ENCODE measurements at regions not wholly inside any gene's neighbourhood (a gene's known extent, or its start where the extent isn't known, plus 50 kb on each side); places are given as distances from the start of the nearest gene placed in this dataset.

DNA sequence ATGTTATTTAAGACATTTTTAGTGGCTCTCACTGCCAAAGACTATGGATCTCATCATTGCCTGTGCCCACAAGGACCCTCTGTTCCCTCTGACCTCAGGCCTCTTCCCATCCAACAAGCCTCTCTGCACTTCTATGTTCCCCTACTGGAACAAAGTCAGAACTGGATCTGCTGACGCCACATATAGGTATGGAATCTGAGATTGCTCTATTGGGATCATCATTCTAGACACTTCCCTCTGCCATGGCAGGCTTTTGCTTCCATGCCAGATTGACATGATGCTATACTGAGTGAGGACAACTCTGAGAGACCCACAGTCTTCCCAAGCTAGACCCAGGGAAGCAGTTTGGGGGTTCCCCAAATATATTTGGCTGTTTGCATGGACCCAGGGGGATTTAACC lies 76.0 kb upstream of the ZNF648 start:
- no peak for ATAC-seq (ENCODE audit: low read depth)

DNA sequence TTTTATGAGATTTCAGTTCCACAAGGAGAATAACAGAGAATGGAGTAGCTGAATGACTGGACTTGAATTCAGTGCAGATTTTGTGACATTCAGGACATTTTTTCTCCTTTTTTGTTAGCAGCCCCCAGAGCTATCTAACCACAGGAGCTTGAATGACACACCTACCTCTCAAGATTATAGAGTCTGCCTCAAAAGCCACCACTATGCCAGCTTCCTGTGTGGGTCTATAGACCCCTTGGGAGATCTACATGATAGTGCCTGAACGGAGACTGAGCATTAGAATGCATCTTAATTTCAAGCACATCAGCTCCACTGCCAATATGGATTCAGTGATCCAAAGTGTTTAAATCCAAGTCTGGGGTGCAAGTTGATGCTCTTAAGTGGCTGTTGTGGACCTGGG lies 74.4 kb upstream of the ZNF648 start:
- no peaks in the 10 kb centered on the region for H3K4me1 ChIP-seq (ENCODE audit: control insufficient read depth in 2 of 2, insufficient read depth in 2 of 2, low read length in 2 of 2)
- ChIA-PET POLR2A (no interaction called here), CTCF (interaction anchor here (1.3 kb wide), 1 partner anchor 9 kb away, joined by 4 read pairs; no protein-coding TSS in a partner anchor)
- Mint-ChIP-seq H3K4me1 (no peaks in the 10 kb centered on the region), H3K4me3 (no peak overlapping the region), H3K9me3 (ENCODE audit: insufficient read depth) (peaks cover 13% of the 10 kb centered on the region), H3K27ac (no peak overlapping the region), H3K27me3 (peaks cover 6% of the 10 kb centered on the region)
- H3K27ac ChIP-seq (ENCODE audit: low read length in 2 of 2), result no peak overlapping the region
- H3K9ac ChIP-seq (ENCODE audit: low read length), result no peak overlapping the region
- H3K4me2 ChIP-seq (replicated peaks; ENCODE audit: low read depth, low read length, poor library complexity, severe bottlenecking), result no peak overlapping the region
- H3K9me3 ChIP-seq (ENCODE audit: control extremely low read depth in 1 of 3, control insufficient read depth in 2 of 3, insufficient read depth in 1 of 3, low read length in 2 of 3), result peaks cover 0 to 10% (median 10%) of the 10 kb centered on the region in 3 donors
- no peaks in the 10 kb centered on the region for H3K36me3 ChIP-seq (replicated peaks in 1 of 2; ENCODE audit: control extremely low read depth in 1 of 2, control insufficient read depth in 1 of 2, extremely low read depth in 1 of 2, insufficient read depth in 2 of 2, low read length in 1 of 2)
- H2AFZ ChIP-seq (ENCODE audit: insufficient read depth, low read depth, low read length, poor library complexity, severe bottlenecking), result no peak overlapping the region
- no peak overlapping the region for H3K4me3 ChIP-seq (ENCODE audit: control extremely low read depth in 1 of 5, extremely low read depth in 1 of 5, insufficient read depth in 1 of 5, low read depth in 2 of 5, low read length in 4 of 5)
- DNase-seq (no peak), ATAC-seq (ENCODE audit: low read depth) (no peak)
- no peaks in the 10 kb centered on the region for H3K79me2 ChIP-seq (ENCODE audit: control insufficient read depth, insufficient read depth, low read length)
- no peaks in the 10 kb centered on the region for H4K20me1 ChIP-seq (ENCODE audit: control insufficient read depth, insufficient read depth, low read length, poor library complexity, severe bottlenecking)
- no peak for TF ChIP-seq CTCF (IDR thresholded peaks at IDR 0.05)
- no peak for TF ChIP-seq EZH2 (IDR thresholded peaks at IDR 0.05; ENCODE audit: borderline replicate concordance, insufficient read depth, low read depth, low read length, poor library complexity, severe bottlenecking)
- intact Hi-C loops (cut with micrococcal nuclease), result no loop called here
- no peaks in the 10 kb centered on the region for H3K27me3 ChIP-seq (replicated peaks in 1 of 4; ENCODE audit: control extremely low read depth in 1 of 4, control insufficient read depth in 3 of 4, insufficient read depth in 4 of 4, low read length in 3 of 4)
- 20% methylated on average over 1 of the region's 1 CpG for WGBS (ENCODE audit: insufficient coverage)

More for the DNA sequence above, 76.0 kb upstream of the ZNF648 start:
- CTCF ChIA-PET, result interaction anchor here (1.3 to 10.0 kb wide), 2 partner anchors 8 to 259 kb away, joined by 4 to 378 read pairs; partner anchors contain the start of genes GLUL and TEDDM1
- intact Hi-C loops (cut with micrococcal nuclease), result no loop called here
- Mint-ChIP-seq H3K27ac (no peak overlapping the region), H3K4me3 (no peak overlapping the region), H3K27me3 (peaks cover 15% of the 10 kb centered on the region), H3K9me3 (ENCODE audit: insufficient read depth) (peaks cover 13% of the 10 kb centered on the region), H3K4me1 (no peaks in the 10 kb centered on the region)
- no peak overlapping the region for H2AFZ ChIP-seq (ENCODE audit: insufficient read depth, low read depth, low read length, poor library complexity, severe bottlenecking)
- no peak overlapping the region for H3K9ac ChIP-seq (ENCODE audit: low read length)
- H3K9me3 ChIP-seq (ENCODE audit: control extremely low read depth in 1 of 3, control insufficient read depth in 2 of 3, insufficient read depth in 1 of 3, low read length in 2 of 3), result peaks cover 0 to 10% (median 10%) of the 10 kb centered on the region in 3 donors
- no peak overlapping the region for H3K4me3 ChIP-seq (ENCODE audit: control extremely low read depth in 1 of 5, extremely low read depth in 1 of 5, insufficient read depth in 1 of 5, low read depth in 2 of 5, low read length in 4 of 5)
- TF ChIP-seq EZH2 (IDR thresholded peaks at IDR 0.05; ENCODE audit: borderline replicate concordance, insufficient read depth, low read depth, low read length, poor library complexity, severe bottlenecking) (no peak), CTCF (IDR thresholded peaks at IDR 0.05) (no peak)
- DNase-seq, result no peak
- peaks cover 0 to 3% (median 0%) of the 10 kb centered on the region in 4 experiments for H3K27me3 ChIP-seq (replicated peaks in 1 of 4; ENCODE audit: control extremely low read depth in 1 of 4, control insufficient read depth in 3 of 4, insufficient read depth in 4 of 4, low read length in 3 of 4)
- POLR2A ChIA-PET, result no interaction called here
- H3K79me2 ChIP-seq (ENCODE audit: control insufficient read depth, insufficient read depth, low read length), result no peaks in the 10 kb centered on the region
- H3K4me2 ChIP-seq (replicated peaks; ENCODE audit: low read depth, low read length, poor library complexity, severe bottlenecking), result no peak overlapping the region
- H3K27ac ChIP-seq (ENCODE audit: low read length in 2 of 2), result no peak overlapping the region
- no peaks in the 10 kb centered on the region for H4K20me1 ChIP-seq (ENCODE audit: control insufficient read depth, insufficient read depth, low read length, poor library complexity, severe bottlenecking)
- H3K4me1 ChIP-seq (ENCODE audit: control insufficient read depth in 2 of 2, insufficient read depth in 2 of 2, low read length in 2 of 2), result no peaks in the 10 kb centered on the region
- WGBS (ENCODE audit: insufficient coverage), result no CpG with 5 or more reads among the region's 1 CpG
- H3K36me3 ChIP-seq (replicated peaks in 1 of 2; ENCODE audit: control extremely low read depth in 1 of 2, control insufficient read depth in 1 of 2, extremely low read depth in 1 of 2, insufficient read depth in 2 of 2, low read length in 1 of 2), result no peaks in the 10 kb centered on the region

Data from B cell (primary cell).